Fibroblast of skin of back (primary cell): ENCODE measurements at regions not wholly inside any gene's neighbourhood (a gene's known extent, or its start where the extent isn't known, plus 50 kb on each side); places are given as distances from the start of the nearest gene placed in this dataset.

Experiments
- DNase-seq: peaks from one replicate; pipeline ENCODE4 v3.0.0-alpha.2; 2013

GRCh38 chr1:13878021-13878420 lies 178.0 kb downstream of the PRDM2 start:
- no peak for DNase-seq

- no peak for DNase-seq
These were observed 178.5 kb downstream of the PRDM2 start for GRCh38 chr1:13878451-13878850.

DNA sequence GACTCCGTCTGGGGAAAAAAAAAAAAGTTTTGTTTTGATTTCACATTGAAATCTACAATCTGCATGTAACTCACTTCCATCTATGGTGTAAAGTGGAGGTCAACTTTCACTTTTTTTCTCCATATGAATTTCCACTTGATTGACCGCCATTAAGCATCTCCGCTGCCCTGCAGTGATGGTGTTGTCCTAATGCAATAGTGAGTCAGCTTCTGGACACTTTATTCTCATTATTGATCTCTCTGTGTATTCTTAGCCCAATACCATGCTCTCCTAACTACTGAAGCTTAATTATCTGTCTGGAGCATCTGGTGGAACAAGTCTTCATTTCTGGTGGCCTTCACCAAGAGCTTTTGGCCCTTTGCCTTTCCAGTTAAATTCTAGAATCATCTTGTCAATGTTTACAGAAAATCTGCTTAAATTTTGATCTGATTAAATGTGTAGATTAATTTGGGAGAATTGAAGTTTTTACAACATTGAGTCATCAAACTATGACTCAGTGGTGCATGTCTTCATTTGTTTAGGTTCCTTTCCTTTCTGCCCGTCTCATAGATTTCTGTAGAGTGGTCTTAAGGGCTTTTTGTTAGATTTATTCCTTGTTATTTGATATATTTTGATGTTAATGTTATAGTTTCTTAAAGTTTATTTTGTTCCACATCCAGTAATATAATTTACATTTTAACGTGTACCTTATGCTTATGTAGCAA lies 181.5 kb downstream of the PRDM2 start:
- no peak for DNase-seq

DNA sequence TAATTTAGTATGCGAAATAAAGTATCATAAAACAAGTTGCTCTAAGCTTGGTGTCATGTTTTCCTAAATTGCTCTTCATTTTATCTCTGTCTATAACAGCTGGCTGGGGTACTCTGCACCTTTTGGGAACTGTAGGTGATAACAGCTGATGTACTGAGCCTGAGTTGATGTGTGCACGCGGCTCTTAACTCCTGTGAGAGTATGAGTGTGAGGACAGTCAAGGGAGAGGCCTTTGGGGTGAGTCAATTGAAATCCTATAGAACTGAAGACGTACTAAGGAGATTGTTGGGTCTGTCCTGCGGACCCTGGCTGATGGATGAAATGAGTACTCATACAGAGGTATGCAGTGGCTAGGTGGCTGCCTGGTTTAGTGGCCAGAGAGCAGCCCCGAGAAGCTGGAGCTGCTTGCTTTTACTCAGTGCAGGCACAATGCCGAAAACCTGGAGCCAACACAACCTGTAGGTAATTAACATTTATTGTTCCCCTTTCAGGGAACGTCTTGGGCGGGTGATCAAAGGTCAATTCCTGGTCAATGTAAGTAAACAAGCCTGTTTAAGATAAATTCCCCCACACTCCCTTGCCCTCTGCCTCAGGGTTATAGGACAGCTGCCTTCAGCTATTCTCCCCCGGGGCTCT lies 188.5 kb downstream of the PRDM2 start:
- no peak for DNase-seq

GRCh38 chr1:13889495-13889894 lies 189.5 kb downstream of the PRDM2 start:
- no peak for DNase-seq

- no peak for DNase-seq
These were observed 190.8 kb downstream of the PRDM2 start for GRCh38 chr1:13890766-13891165.

DNA sequence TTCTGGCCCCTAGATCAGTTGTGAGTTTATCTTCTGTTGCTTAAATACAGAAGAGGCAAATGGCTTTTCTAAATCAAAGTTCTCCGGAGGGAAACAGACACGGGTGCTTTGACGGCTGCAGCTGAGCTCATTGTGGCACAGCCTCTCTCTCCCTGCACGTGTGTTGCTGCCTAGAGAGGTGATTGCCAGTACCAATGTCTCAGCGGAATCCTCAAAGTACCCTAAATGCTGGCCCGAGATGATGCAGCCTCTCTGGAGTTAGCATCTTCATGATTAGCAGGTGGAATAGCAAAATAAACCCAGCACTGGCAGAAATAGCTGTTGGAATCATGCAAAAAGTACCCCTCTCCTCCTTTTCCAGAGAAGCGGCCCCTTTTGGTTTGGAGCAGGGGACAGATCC lies 192.2 kb downstream of the PRDM2 start:
- DNase-seq = no peak

GRCh38 chr1:13892671-13893325 lies 192.8 kb downstream of the PRDM2 start:
- no peak for DNase-seq

- DNase-seq = no peak
These were observed 193.4 kb downstream of the PRDM2 start for GRCh38 chr1:13893409-13893821.

GRCh38 chr1:13896932-13897331 lies 196.9 kb downstream of the PRDM2 start:
- DNase-seq = no peak

GRCh38 chr1:13898406-13898805 lies 198.4 kb downstream of the PRDM2 start:
- DNase-seq = no peak

DNA sequence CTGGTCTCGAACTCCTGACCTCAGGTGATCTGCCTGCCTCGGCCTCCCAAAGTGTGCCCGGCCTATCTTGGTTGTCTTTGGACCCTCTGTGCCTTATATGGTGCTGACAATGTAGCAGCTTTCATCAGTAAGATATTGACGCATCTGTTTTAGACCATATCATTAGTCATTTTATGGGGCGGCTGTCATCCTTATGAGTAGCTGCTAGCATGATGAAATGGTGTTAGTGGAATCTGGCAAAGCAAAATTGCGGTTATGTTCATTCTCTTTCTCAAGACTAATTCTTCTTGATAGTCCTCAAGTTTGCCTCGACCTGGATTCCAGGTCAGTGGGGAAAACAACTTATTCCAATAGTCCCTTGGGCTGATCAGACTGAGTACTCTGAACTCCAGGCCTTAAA lies 199.9 kb downstream of the PRDM2 start:
- DNase-seq = peak; percentile 48

DNA sequence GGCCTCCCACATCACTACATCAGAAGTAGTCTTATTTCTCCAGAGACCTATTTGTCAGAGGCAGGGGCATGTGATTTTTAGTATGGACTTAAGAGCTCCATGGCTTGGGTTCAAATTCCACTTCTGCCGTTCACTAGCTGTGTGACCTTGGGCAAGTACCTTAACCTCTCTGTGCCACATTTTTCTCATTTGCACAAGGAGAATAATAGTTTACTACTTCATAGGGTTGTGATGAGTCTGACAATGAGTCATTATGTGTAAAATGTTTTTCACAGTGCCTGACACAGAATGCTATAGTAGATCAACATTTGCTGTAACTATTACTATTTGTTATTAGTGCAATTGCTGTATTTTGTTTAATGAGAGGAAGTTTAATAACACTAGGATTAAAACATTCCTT lies 200.6 kb downstream of the PRDM2 start:
- peak; percentile 8 for DNase-seq

GRCh38 chr1:13901039-13901438 lies 201.1 kb downstream of the PRDM2 start:
- peak; percentile 17 for DNase-seq

- DNase-seq = no peak
These were observed 201.6 kb downstream of the PRDM2 start for GRCh38 chr1:13901597-13901996.

DNA sequence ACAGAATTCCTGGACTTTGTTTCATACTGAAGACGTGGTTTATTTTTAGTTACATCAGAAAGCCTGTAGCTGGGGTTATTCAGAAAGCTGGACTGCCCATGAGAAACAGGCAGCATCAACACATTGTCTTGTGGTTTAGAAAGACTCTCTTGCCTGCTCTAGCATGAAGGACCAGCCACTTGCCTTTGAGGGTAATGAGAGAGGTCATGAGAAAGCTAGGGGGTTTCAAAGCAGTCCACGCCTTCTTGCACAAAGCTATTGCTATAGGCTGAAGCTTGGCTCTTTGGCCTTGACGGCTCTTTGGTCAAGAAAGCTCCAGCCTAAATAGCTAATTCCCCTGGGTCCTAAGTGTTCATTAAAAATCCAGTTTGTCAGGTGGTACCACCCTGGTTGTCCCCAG lies 208.1 kb downstream of the PRDM2 start:
- no peak for DNase-seq

DNA sequence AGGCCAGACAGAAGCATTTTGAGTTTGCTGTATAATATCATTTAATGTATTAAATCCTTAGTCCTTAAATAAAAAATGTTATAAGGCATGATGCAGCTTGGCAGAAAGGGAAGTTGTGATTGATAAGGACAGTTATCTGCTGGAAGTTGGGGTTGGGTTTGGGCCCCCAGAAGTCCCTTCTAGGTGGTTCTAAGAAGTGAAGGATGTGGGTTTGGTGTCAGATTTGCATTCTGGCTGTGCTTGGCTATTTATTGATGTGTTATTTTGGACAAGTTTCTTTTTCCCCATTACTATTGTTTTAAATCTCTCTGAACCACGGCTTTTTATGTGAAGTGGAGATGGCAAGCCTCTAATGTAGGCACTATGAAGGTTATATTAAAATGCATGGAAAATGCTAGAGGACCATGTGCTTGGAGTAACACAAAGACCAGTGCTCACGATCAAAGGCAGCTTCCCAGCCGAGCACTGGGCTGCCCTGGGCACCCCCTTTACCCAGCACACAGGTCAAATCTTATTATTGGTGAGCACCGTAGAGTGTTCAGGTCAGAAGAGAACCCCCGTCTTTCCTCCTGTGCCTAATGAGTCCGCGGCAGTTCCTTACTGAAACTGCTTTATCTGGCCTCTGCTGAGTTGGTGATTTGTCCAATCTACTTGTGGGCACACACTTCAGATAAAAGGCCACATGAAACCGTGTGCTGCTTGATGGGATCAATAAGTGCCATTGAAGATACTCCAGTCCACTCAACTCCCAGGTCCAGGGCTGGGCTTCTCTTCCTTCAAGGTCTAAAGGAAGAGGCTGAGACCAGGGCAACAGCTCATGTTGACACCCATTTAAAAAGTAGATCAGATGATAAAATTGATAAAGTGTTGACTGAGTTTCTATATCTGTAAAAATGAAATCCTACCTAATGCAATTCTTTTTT lies 212.0 kb downstream of the PRDM2 start:
- no peak for DNase-seq

DNA sequence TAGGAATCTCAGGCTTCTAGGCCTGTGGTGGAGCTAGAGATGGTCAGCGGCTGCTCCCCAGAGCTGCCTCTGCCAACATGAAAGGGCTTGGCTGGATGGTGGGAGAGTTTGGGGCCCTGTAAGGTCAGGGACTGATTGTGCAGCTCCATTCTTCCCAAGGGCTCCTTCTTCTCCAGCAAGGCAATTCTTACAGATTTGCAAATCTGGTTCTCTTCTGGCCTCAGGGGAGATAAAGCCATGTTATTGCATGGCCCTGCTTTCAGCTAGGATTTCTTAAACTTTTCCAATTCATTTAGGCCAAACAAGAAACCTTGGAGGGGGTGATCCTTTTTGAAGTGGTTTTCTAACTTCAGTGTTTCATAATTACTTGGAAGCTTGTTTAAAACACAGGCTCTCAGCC lies 213.4 kb downstream of the PRDM2 start:
- no peak for DNase-seq

- no peak for DNase-seq
These were observed 216.5 kb downstream of the PRDM2 start for GRCh38 chr1:13916530-13916929.

GRCh38 chr1:13917607-13918006 lies 217.6 kb downstream of the PRDM2 start:
- no peak for DNase-seq

DNA sequence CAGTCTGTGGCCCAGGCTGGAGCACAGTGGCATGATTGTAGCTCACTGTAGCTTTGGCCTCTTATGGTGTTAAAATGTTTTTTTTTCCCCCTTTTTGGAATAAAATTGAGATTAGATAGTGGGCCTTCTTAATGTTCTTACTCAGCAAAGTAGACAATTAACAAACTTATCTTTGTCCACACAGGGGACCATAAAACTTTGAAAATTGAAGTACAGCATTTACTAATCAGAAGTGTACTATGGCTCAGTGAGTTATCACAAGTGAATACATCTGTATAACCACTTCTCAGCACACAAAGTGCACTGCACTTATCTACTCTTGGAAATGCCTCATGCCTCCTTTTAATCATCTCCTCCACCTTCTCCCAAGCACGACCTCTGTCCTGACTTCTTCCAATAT lies 218.9 kb downstream of the PRDM2 start:
- DNase-seq = no peak

- no peak for DNase-seq
These were observed 221.2 kb downstream of the PRDM2 start for GRCh38 chr1:13921190-13921589.
